Activated naive CD4-positive, alpha-beta T cell treated with anti-CD3 and anti-CD28 coated beads, Interleukin-2, amount 10 ng/mL, durations not matched to agents 7 days and 5 days (primary cell): ENCODE measurements at regions not wholly inside any gene's neighbourhood (a gene's known extent, or its start where the extent isn't known, plus 50 kb on each side); places are given as distances from the start of the nearest gene placed in this dataset.

Experiments
- CTCF ChIA-PET: fragments of 350-600 bp; sonication (Branson Sonifier 250); formaldehyde crosslinking; loops from one replicate; lab custom pipeline; 2021; ENCODE audit warnings: antibody characterized with exemption; lab: Charles Lee
- DNase-seq: peaks from one replicate; pipeline ENCODE4 v3.0.0-alpha.2; 2020
- H3K27ac Mint-ChIP-seq: one replicate; pipeline ENCODE4 v1.8.0; 2021; ENCODE audit warnings: mild to moderate bottlenecking, moderate library complexity, mixed read lengths
- H3K27me3 Mint-ChIP-seq: one replicate; pipeline ENCODE4 v1.8.0; 2021; ENCODE audit warnings: mild to moderate bottlenecking, mixed read lengths
- H3K36me3 Mint-ChIP-seq: one replicate; pipeline ENCODE4 v1.8.0; 2021; ENCODE audit warnings: mixed read lengths
- H3K4me1 Mint-ChIP-seq: one replicate; pipeline ENCODE4 v1.8.0; 2021; ENCODE audit warnings: mixed read lengths
- H3K4me3 Mint-ChIP-seq: one replicate; pipeline ENCODE4 v1.8.0; 2021; ENCODE audit warnings: mild to moderate bottlenecking, moderate library complexity, mixed read lengths
- H3K9me3 Mint-ChIP-seq: one replicate; pipeline ENCODE4 v1.8.0; 2021; ENCODE audit warnings: mixed read lengths

DNA sequence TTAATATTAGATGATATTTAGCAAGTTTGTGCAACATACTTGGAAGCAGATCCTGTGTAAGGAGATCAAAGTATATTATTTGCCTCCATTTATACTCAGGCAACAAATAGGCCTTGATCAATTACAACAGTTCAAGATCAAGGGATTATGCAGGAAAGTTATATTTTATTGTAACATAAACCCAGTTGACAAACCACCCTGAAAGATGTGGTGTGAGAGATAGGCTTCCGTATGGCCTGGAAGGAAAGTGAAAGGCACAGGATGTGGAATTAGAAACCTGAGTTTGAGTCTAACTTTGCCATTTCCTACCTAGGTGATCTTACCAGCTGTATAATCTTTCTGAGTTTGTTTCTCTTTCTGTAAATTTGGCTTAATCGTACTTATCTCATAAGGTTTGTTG lies 284.1 kb downstream of the BMP4 start:
- H3K36me3 Mint-ChIP-seq: no peaks in the 10 kb centered on the region
- H3K27ac Mint-ChIP-seq: no peak overlapping the region
- peaks cover 3% of the 10 kb centered on the region for H3K9me3 Mint-ChIP-seq
- H3K4me3 Mint-ChIP-seq: no peak overlapping the region
- no peaks in the 10 kb centered on the region for H3K4me1 Mint-ChIP-seq
- CTCF ChIA-PET: no interaction called here
- no peak for DNase-seq
- H3K27me3 Mint-ChIP-seq: no peaks in the 10 kb centered on the region

DNA sequence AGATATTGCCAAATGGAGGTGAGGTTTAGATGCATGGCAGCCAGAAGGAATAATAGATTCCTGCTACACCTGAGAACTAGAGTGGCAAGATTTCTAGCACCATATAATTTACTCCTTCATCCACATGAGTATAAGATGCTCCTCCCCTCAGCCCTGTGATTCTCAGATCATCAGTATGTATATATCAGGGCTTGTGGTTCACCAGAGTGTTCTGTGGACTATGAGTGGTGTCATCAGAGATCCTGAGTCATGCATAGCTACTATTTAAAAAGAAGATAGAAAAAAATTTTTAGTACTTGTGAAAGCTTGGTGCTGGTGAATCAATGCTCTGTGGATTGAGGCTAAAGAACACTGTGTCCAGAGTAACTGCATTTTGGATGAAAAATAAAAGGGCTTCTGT lies 285.9 kb downstream of the BMP4 start:
- Mint-ChIP-seq H3K4me1 (no peaks in the 10 kb centered on the region), H3K9me3 (peaks cover 4% of the 10 kb centered on the region), H3K27ac (no peak overlapping the region), H3K36me3 (no peaks in the 10 kb centered on the region), H3K27me3 (no peaks in the 10 kb centered on the region), H3K4me3 (no peak overlapping the region)
- CTCF ChIA-PET: no interaction called here
- no peak for DNase-seq

DNA sequence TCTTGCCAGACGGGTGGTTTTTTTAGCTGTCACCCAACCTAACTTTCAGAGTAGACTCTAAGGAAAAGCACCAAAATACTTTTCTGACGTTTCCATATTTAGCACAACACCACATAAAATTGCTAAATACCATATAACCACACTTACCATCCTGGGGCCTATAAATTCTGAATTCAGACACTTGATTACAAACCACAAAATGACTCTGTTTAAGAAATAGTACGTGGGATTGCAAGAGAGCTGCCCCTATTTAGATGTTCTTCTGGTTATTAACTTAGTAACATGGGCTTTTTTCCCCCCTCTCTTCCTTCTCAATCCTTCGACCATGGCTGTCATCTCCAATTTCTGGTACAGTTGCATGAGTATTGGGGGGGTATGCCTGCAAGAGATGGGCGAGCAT lies 287.7 kb downstream of the BMP4 start:
- DNase-seq: no peak
- Mint-ChIP-seq H3K36me3 (no peaks in the 10 kb centered on the region), H3K9me3 (peaks cover 4% of the 10 kb centered on the region), H3K4me3 (no peak overlapping the region), H3K4me1 (no peaks in the 10 kb centered on the region), H3K27ac (no peak overlapping the region), H3K27me3 (no peaks in the 10 kb centered on the region)
- CTCF ChIA-PET: no interaction called here

DNA sequence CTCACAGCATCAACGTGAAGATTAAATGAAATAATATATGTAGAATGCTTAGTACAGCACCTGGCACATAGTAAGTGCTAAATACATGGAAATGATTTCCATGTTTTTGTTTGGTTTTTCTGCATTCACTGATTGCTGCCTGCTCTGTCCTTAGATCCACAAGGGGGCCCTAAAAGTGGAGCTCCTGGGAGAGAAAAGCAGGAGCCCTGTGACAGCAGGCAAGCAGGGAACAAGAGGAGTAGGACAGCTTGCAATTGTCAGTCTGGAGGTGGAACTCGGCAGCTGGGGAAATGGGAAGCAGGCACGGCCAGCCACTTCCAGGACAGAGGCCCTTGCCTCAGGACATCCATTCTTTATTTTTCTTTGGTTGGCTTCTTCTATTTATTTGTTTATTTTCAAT lies 292.9 kb downstream of the BMP4 start:
- H3K4me3 Mint-ChIP-seq: no peak overlapping the region
- H3K36me3 Mint-ChIP-seq: no peaks in the 10 kb centered on the region
- H3K27ac Mint-ChIP-seq: no peak overlapping the region
- no peaks in the 10 kb centered on the region for H3K4me1 Mint-ChIP-seq
- no peak for DNase-seq
- peaks cover 4% of the 10 kb centered on the region for H3K9me3 Mint-ChIP-seq
- CTCF ChIA-PET: no interaction called here
- no peaks in the 10 kb centered on the region for H3K27me3 Mint-ChIP-seq

DNA sequence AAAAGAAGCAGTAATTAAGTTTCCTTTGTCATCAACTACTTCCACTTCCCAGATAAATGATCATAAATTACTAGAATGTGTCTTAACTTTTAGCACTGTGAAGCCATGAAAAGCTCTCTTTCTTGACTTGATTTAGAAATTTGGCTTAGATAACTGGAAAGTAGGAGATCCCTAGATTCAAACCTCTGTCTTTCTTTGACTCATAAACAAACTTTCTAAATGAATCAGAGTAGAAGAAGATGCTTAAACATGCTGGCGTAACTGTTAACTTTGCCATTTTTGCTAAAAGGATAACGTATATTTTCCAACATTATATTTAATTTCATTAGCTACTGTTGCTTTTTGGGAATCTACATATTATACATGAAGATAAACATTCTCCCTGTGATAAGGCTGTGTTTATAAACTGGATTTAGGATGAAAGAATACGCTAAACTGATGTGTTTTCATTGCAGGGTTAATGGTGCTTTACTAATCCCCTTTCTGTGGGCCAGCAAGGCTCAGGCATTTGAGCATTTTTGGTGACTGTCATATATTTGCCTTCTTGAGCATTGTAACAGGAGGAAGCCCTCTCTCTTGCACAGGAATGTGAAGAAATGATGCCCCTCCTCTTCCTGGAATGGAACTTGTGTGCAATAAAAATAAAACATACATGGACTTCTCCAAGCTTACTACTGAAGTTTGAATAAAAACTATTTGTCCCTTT lies 301.4 kb downstream of the BMP4 start:
- no peak overlapping the region for H3K4me3 Mint-ChIP-seq
- H3K9me3 Mint-ChIP-seq: no peaks in the 10 kb centered on the region
- H3K27ac Mint-ChIP-seq: no peak overlapping the region
- CTCF ChIA-PET: no interaction called here
- DNase-seq: no peak
- no peaks in the 10 kb centered on the region for H3K27me3 Mint-ChIP-seq
- H3K4me1 Mint-ChIP-seq: no peaks in the 10 kb centered on the region
- no peaks in the 10 kb centered on the region for H3K36me3 Mint-ChIP-seq

DNA sequence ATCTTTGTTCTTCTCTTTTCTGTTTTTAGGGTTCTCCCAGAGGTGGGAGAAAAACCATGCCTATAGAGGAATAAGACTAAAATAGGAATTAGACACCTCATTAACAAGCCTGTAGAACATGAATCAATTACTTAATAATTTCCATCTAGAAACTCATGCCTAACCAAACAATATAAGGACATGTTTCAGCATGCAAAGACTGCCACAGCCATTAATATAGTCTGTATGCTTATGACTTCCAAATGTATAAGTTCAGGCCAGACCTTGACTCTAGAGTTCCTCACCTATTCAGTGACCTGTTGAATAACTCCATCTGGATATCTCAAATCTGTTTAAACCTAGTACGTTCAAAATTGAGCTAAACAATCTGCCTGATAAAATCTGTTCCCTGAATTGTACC lies 304.6 kb downstream of the BMP4 start:
- Mint-ChIP-seq H3K4me3 (no peak overlapping the region), H3K27ac (no peak overlapping the region), H3K27me3 (no peaks in the 10 kb centered on the region), H3K36me3 (no peaks in the 10 kb centered on the region), H3K4me1 (no peaks in the 10 kb centered on the region), H3K9me3 (no peaks in the 10 kb centered on the region)
- no peak for DNase-seq
- CTCF ChIA-PET: no interaction called here

DNA sequence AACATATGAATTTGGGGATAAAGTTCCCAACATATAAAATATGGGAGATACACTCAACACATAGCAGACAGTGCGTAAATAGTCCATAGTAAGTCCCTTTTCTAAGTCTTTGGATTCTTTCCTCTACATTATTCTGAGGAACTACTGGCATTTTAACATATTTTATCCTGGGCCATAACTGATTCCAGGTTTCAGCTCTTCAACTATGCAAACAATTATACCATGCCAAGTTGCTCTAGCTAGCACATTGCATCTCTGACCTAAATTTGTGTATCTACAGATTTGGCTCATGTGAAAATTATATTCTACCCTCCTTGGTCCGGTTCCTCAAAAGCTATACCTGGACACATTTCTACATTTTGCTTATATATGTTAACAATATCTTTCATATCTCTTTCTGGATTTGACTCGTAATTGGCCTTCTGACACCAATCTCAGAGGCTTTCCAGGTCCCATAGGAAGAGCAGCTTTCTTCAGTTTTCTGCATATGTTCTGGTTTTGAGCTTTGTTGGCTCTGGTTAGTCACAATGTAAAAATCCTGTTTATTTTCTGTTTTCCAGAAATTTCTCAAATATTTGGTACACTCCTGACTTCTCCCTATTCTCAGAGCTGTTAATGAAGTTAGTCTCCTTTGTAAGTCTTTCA lies 305.4 kb downstream of the BMP4 start:
- Mint-ChIP-seq H3K4me1 (no peaks in the 10 kb centered on the region), H3K36me3 (no peaks in the 10 kb centered on the region), H3K27me3 (no peaks in the 10 kb centered on the region), H3K9me3 (no peaks in the 10 kb centered on the region), H3K4me3 (no peak overlapping the region), H3K27ac (no peak overlapping the region)
- DNase-seq: no peak
- CTCF ChIA-PET: no interaction called here

DNA sequence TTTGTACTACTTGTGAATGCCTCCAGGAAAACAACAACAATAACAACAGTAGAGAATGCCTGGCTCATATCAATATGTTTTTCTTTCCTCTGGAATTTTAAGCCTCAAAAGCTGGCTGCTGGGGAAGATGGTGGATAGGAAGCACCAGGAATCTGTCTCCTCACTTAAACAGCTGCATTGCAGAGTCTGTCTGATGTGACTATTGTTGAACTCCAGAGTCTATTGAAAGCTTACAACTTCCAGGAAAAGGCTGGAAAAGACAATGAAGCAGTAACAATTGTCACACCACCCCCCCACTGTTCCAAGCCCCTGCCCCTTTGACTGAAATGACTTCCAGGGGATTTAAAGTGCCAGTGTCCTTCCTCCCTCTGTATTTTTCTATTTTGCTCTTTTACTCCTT lies 309.7 kb downstream of the BMP4 start:
- H3K9me3 Mint-ChIP-seq: no peaks in the 10 kb centered on the region
- no peaks in the 10 kb centered on the region for H3K36me3 Mint-ChIP-seq
- H3K27ac Mint-ChIP-seq: no peak overlapping the region
- no peaks in the 10 kb centered on the region for H3K4me1 Mint-ChIP-seq
- H3K27me3 Mint-ChIP-seq: no peaks in the 10 kb centered on the region
- CTCF ChIA-PET: no interaction called here
- no peak for DNase-seq
- no peak overlapping the region for H3K4me3 Mint-ChIP-seq

DNA sequence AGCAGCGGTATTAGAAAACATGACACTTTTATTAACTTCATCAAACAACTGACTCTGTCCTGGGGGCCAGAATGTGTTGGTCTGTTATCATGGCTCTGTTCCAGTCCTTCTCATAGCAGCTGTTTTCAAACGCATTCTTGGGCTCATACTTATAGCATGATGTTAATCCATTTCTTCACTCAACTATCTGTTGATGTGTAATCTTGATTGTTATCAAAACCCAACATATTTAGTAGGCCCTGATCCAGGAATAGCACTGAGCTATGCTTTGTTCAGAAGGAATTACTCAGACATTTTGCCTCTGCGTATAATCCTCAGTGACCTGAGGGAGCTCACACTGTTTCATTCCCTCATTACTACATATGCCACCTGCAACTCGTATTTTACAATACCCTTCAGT lies 315.9 kb downstream of the BMP4 start:
- no peaks in the 10 kb centered on the region for H3K27me3 Mint-ChIP-seq
- DNase-seq: no peak
- no peak overlapping the region for H3K4me3 Mint-ChIP-seq
- peaks cover 2% of the 10 kb centered on the region for H3K9me3 Mint-ChIP-seq
- CTCF ChIA-PET: no interaction called here
- no peaks in the 10 kb centered on the region for H3K36me3 Mint-ChIP-seq
- H3K4me1 Mint-ChIP-seq: no peaks in the 10 kb centered on the region
- no peak overlapping the region for H3K27ac Mint-ChIP-seq

DNA sequence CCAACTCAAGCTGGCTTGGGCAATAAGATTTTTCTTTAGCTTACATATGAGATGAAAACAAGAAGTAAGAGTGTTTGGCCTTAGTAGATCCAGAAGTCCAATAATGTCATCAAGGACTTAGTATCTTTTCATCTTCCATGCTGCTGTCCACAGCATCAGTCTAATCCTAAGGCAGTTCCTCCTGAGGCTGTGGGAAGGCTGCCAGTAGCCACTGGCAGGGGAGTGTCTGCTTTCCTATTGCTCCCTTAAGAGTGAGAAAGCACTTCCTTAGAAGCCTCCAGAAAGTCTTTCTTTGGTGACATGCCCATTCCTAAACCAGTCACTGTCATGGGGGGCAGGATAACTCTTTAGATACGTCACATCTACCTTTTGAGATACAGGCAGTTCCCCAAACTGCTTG lies 317.7 kb downstream of the BMP4 start:
- H3K27me3 Mint-ChIP-seq: no peaks in the 10 kb centered on the region
- H3K4me1 Mint-ChIP-seq: no peaks in the 10 kb centered on the region
- DNase-seq: no peak

DNA sequence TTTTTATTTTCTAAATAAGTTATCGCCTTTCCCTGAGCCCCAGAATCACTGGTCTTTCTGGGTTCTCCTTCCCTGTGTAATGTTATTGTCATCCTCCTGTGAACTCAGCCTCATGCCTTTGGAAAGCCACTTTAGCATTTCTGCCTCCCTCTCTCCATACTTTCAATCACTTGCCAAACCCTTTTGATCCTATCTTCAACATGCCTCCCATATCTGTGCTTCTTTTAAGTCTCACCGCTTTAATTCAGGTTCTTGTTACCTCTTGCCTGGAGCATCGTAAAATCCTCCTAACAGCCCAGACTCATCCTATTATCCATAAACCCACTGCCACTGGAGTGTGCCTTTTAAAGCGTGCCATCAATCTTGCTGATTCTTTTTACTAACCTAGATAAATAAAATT lies 321.8 kb downstream of the BMP4 start:
- H3K27me3 Mint-ChIP-seq: no peaks in the 10 kb centered on the region
- no peak overlapping the region for H3K27ac Mint-ChIP-seq
- no peak overlapping the region for H3K4me3 Mint-ChIP-seq
- CTCF ChIA-PET: no interaction called here
- DNase-seq: no peak
- no peaks in the 10 kb centered on the region for H3K36me3 Mint-ChIP-seq
- H3K9me3 Mint-ChIP-seq: peaks cover 2% of the 10 kb centered on the region
- no peaks in the 10 kb centered on the region for H3K4me1 Mint-ChIP-seq

More for the DNA sequence above, 317.7 kb downstream of the BMP4 start:
- H3K36me3 Mint-ChIP-seq: no peaks in the 10 kb centered on the region
- no peak overlapping the region for H3K27ac Mint-ChIP-seq
- H3K4me3 Mint-ChIP-seq: no peak overlapping the region
- H3K9me3 Mint-ChIP-seq: peaks cover 2% of the 10 kb centered on the region
- CTCF ChIA-PET: no interaction called here

DNA sequence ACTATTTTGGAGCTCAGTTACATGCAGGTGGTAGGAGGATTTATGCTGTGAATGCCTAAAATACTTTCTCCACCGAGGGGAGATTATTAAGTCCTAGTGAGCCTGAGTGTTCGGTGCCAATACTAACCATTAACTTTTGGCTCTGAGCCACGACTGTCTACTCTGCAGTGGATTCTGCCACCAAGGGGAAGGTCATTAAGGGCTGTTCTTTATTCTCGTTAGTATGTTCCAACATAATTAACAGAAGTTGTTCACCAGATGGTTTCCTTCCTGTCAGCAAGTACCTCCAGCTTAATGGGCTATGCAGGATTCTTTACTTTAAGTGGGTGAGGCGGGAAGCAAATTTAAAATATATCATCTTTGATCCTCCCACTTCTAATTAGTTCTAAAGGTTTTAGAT lies 326.3 kb downstream of the BMP4 start:
- Mint-ChIP-seq H3K9me3 (no peaks in the 10 kb centered on the region), H3K27ac (no peak overlapping the region), H3K27me3 (no peaks in the 10 kb centered on the region), H3K36me3 (no peaks in the 10 kb centered on the region), H3K4me3 (no peak overlapping the region), H3K4me1 (no peaks in the 10 kb centered on the region)
- no peak for DNase-seq
- CTCF ChIA-PET: no interaction called here

DNA sequence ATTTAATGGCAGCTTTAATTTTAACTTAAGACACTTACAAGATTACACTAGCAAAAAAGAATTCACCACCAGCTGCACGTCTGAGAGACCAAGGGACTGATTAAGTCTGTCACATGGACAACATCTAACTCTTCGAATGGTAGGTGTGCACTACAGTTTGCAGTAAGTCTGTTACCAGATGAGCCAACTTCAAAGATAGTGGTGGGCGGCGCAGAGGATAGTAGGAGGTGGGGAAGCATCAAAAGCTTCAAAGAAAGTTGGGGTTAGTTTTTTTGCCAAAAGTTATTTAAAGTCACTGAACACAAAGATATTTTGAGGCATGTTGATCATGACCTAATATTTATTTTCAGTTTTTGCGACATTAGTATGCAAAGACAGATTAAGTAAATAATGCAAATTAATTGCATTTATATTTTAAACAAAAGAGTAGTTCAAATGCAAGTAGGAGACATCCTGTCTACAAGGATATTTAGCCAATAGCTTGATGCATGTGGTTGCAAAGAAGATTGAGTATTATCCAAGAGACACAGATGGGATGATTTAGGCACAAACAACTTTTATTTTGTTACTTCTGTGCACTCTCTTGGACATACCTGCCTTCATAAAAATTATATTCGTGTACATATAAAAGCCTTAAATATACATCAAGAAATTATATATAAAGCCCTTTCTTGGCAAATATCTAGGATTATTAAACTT lies 327.7 kb downstream of the BMP4 start:
- no peak overlapping the region for H3K4me3 Mint-ChIP-seq
- H3K27me3 Mint-ChIP-seq: no peaks in the 10 kb centered on the region
- H3K4me1 Mint-ChIP-seq: no peaks in the 10 kb centered on the region
- CTCF ChIA-PET: no interaction called here
- no peaks in the 10 kb centered on the region for H3K9me3 Mint-ChIP-seq
- DNase-seq: no peak
- H3K27ac Mint-ChIP-seq: no peak overlapping the region
- no peaks in the 10 kb centered on the region for H3K36me3 Mint-ChIP-seq

DNA sequence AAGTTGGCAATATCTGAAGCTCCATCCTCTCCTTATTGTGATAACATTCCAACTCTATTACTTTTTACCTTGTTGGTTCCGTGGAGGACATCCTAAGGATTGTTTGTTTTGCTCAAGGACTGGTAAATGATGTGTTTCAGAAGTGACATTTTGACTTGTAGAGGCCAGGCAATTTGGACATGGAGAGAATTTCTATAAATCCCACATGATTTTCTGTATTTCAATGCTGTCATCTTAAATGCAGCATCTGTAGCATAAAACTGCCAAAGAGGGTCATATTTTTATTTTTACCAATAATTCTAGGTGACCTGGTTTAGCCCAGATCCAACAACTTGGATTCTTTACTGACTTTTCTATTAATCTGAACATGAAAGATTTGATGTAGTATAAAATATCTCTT lies 328.4 kb downstream of the BMP4 start:
- Mint-ChIP-seq H3K4me3 (no peak overlapping the region), H3K36me3 (no peaks in the 10 kb centered on the region), H3K27ac (no peak overlapping the region), H3K9me3 (no peaks in the 10 kb centered on the region), H3K27me3 (no peaks in the 10 kb centered on the region), H3K4me1 (no peaks in the 10 kb centered on the region)
- CTCF ChIA-PET: no interaction called here
- no peak for DNase-seq

DNA sequence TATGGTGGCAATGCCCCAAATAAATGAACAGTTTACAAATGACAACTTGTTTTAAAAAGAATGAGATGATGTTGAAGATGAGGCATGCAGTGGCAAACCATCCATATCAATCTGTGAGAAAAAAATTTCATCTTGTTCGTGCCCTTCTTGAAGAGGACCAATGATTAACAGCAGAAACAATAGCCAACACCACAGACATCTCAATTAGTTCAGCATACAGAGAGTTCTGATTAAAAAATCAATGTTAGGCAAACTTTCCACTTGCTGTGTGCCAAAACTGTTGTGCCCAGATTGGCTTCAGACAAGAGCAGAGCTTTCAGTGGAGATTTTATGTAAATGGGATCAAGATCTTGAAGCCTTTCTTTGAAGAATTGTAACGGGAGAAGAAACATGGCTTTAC lies 329.9 kb downstream of the BMP4 start:
- no peaks in the 10 kb centered on the region for H3K27me3 Mint-ChIP-seq
- H3K4me1 Mint-ChIP-seq: no peaks in the 10 kb centered on the region
- CTCF ChIA-PET: no interaction called here
- no peak overlapping the region for H3K4me3 Mint-ChIP-seq
- no peak overlapping the region for H3K27ac Mint-ChIP-seq
- H3K36me3 Mint-ChIP-seq: no peaks in the 10 kb centered on the region
- DNase-seq: no peak
- no peaks in the 10 kb centered on the region for H3K9me3 Mint-ChIP-seq
